MM.1S (cell line): ENCODE measurements at regions not wholly inside any gene's neighbourhood (a gene's known extent, or its start where the extent isn't known, plus 50 kb on each side); places are given as distances from the start of the nearest gene placed in this dataset.

ENCODE experiments used
- DNase-seq: peaks from one replicate; pipeline ENCODE4 v3.0.0-alpha.2; 2015
- H2AFZ ChIP-seq: fragments of 300-600 bp; sonication (generic); 2 replicates; pipeline ENCODE4 v1.6.0; 2016; ENCODE audit warnings: antibody characterized with exemption, low read length
- H3F3A ChIP-seq: fragments of 300-600 bp; sonication (generic); 2 replicates; pipeline ENCODE4 v1.6.1; 2016; ENCODE audit warnings: mild to moderate bottlenecking, antibody characterized with exemption, low read length, moderate library complexity, mixed read lengths; ENCODE audit not compliant: insufficient read depth
- H3K27ac ChIP-seq: fragments of 300-600 bp; sonication (generic); 2 replicates; pipeline ENCODE4 v1.5.1; 2016; ENCODE audit warnings: mild to moderate bottlenecking, low read length
- H3K27me3 ChIP-seq: fragments of 300-600 bp; sonication (generic); replicated peaks from 2 replicates; pipeline ENCODE4 v1.6.0; 2016; ENCODE audit warnings: low read length; ENCODE audit not compliant: insufficient read depth
- H3K36me3 ChIP-seq: fragments of 300-600 bp; sonication (generic); replicated peaks from 2 replicates; pipeline ENCODE4 v1.6.1; 2016; ENCODE audit warnings: mild to moderate bottlenecking, low read length, mixed read lengths; ENCODE audit not compliant: insufficient read depth
- H3K4me1 ChIP-seq: fragments of 300-600 bp; sonication (generic); 2 replicates; pipeline ENCODE4 v1.6.1; 2016; ENCODE audit warnings: low read length, mixed read lengths
- H3K4me2 ChIP-seq: fragments of 300-600 bp; sonication (generic); 2 replicates; pipeline ENCODE4 v1.6.0; 2016; ENCODE audit warnings: low read depth, low read length
- H3K4me3 ChIP-seq: fragments of 300-600 bp; sonication (generic); 2 replicates; pipeline ENCODE4 v1.5.1; 2016; ENCODE audit warnings: low read length, mixed read lengths
- H3K79me2 ChIP-seq: fragments of 300-600 bp; sonication (generic); 2 replicates; pipeline ENCODE4 v1.6.1; 2016; ENCODE audit warnings: mixed run types, low read length, mixed read lengths
- H3K9ac ChIP-seq: fragments of 300-600 bp; sonication (generic); 2 replicates; pipeline ENCODE4 v1.6.1; 2016; ENCODE audit warnings: low read length, mixed read lengths
- H3K9me2 ChIP-seq: fragments of 300-600 bp; sonication (generic); replicated peaks from 2 replicates; pipeline ENCODE4 v1.6.1; 2016; ENCODE audit warnings: mild to moderate bottlenecking, low read length, mixed read lengths; ENCODE audit not compliant: insufficient read depth
- H3K9me3 ChIP-seq: fragments of 300-600 bp; sonication (generic); replicated peaks from 2 replicates; pipeline ENCODE4 v1.6.1; 2016; ENCODE audit warnings: mild to moderate bottlenecking, low read length, mixed read lengths; ENCODE audit not compliant: insufficient read depth
- H4K20me1 ChIP-seq: fragments of 300-600 bp; sonication (generic); 2 replicates; pipeline ENCODE4 v1.6.1; 2016; ENCODE audit warnings: mild to moderate bottlenecking, low read length, moderate library complexity, mixed read lengths; ENCODE audit not compliant: insufficient read depth
- CTCF ChIP-seq: fragments of 300-600 bp; sonication (generic); IDR thresholded peaks from 2 replicates; pipeline ENCODE4 v1.5.1; 2016; ENCODE audit warnings: antibody characterized with exemption, low read length, mixed read lengths
- EZH2 ChIP-seq: fragments of 300-600 bp; sonication (generic); optimal IDR thresholded peaks from 2 replicates; pipeline ENCODE3; 2017; ENCODE audit warnings: low read depth, mild to moderate bottlenecking, antibody characterized with exemption, low read length, mixed read lengths
- EZH2phosphoT487 ChIP-seq: fragments of 300-600 bp; sonication (generic); IDR thresholded peaks from 2 replicates; pipeline ENCODE4 v1.6.1; 2018; ENCODE audit warnings: antibody characterized with exemption, low read length

- Histone ChIP-seq H4K20me1 (no peaks in the 10 kb centered on the region), H3K4me2 (no peak overlapping the region), H3K27me3 (no peaks in the 10 kb centered on the region), H3K4me1 (no peaks in the 10 kb centered on the region), H3K79me2 (no peaks in the 10 kb centered on the region), H2AFZ (no peak overlapping the region), H3K36me3 (no peaks in the 10 kb centered on the region), H3K27ac (no peak overlapping the region), H3K9me3 (no peaks in the 10 kb centered on the region), H3K9ac (no peak overlapping the region), H3K9me2 (no peaks in the 10 kb centered on the region), H3K4me3 (no peak overlapping the region), H3F3A (no peaks in the 10 kb centered on the region)
- TF ChIP-seq EZH2: no peak
- TF ChIP-seq CTCF: no peak
- no peak for TF ChIP-seq EZH2phosphoT487
- DNase-seq: no peak
Observed at GRCh38 chr13:80712026-80712425, 371.1 kb upstream of the SPRY2 start.

GRCh38 chr13:80708791-80709190 lies 367.9 kb upstream of the SPRY2 start:
- Histone ChIP-seq H3K27ac (no peak overlapping the region), H3F3A (no peaks in the 10 kb centered on the region), H3K9me3 (no peaks in the 10 kb centered on the region), H3K9ac (no peak overlapping the region), H3K4me3 (no peak overlapping the region), H3K79me2 (no peaks in the 10 kb centered on the region), H3K4me2 (no peak overlapping the region), H2AFZ (no peak overlapping the region), H3K9me2 (no peaks in the 10 kb centered on the region), H3K36me3 (no peaks in the 10 kb centered on the region), H3K27me3 (no peaks in the 10 kb centered on the region), H3K4me1 (no peaks in the 10 kb centered on the region), H4K20me1 (no peaks in the 10 kb centered on the region)
- TF ChIP-seq CTCF (no peak), EZH2 (no peak), EZH2phosphoT487 (no peak)
- DNase-seq: no peak

- TF ChIP-seq EZH2 (no peak), CTCF (no peak), EZH2phosphoT487 (no peak)
- H4K20me1 ChIP-seq: no peaks in the 10 kb centered on the region
- H3K79me2 ChIP-seq: no peaks in the 10 kb centered on the region
- H2AFZ ChIP-seq: no peak overlapping the region
- DNase-seq: no peak
- no peak overlapping the region for H3K27ac ChIP-seq
- no peaks in the 10 kb centered on the region for H3K27me3 ChIP-seq
- H3K4me2 ChIP-seq: no peak overlapping the region
- H3F3A ChIP-seq: no peaks in the 10 kb centered on the region
- no peaks in the 10 kb centered on the region for H3K9me2 ChIP-seq
- H3K9ac ChIP-seq: no peak overlapping the region
- no peak overlapping the region for H3K4me3 ChIP-seq
- H3K4me1 ChIP-seq: no peaks in the 10 kb centered on the region
- H3K9me3 ChIP-seq: no peaks in the 10 kb centered on the region
- no peaks in the 10 kb centered on the region for H3K36me3 ChIP-seq
Observed at GRCh38 chr13:80707000-80707983, 366.4 kb upstream of the SPRY2 start.
